ENCODE measurements at regions not wholly inside any gene's neighbourhood (a gene's known extent, or its start where the extent isn't known, plus 50 kb on each side); places are given as distances from the start of the nearest gene placed in this dataset.

DNA sequence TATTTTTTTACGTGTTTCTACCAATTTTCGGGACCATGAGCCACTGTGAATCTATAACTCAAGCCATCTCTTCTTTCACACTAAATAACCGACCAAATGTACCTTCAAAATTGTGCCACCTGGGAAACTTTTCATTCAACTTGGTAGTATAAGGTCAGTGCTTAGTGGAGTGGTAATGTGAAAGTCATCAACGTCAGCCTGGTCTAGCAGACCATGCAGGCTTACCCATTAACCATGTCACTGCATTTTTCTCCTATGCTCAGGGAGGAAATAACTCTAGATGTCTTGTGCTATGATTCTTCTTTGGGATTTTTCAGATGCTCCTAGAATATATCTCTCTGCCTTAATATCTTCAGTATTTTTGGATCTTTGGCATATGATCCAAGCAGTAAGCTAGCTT, 1075.4 kb upstream of the POT1 start:
- TF ChIP-seq, protein P1, sequence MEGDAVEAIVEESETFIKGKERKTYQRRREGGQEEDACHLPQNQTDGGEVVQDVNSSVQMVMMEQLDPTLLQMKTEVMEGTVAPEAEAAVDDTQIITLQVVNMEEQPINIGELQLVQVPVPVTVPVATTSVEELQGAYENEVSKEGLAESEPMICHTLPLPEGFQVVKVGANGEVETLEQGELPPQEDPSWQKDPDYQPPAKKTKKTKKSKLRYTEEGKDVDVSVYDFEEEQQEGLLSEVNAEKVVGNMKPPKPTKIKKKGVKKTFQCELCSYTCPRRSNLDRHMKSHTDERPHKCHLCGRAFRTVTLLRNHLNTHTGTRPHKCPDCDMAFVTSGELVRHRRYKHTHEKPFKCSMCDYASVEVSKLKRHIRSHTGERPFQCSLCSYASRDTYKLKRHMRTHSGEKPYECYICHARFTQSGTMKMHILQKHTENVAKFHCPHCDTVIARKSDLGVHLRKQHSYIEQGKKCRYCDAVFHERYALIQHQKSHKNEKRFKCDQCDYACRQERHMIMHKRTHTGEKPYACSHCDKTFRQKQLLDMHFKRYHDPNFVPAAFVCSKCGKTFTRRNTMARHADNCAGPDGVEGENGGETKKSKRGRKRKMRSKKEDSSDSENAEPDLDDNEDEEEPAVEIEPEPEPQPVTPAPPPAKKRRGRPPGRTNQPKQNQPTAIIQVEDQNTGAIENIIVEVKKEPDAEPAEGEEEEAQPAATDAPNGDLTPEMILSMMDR (IDR thresholded peaks at IDR 0.05): no peak
- TF ChIP-seq HOXA7 (CRISPR knock-in tag; IDR thresholded peaks at IDR 0.05) (no peak), PHF8 (IDR thresholded peaks at IDR 0.05; ENCODE audit: borderline replicate concordance, low read depth) (no peak), E2F6 (IDR thresholded peaks at IDR 0.05; ENCODE audit: borderline replicate concordance, low read depth) (no peak), ESRRA (IDR thresholded peaks at IDR 0.05; ENCODE audit: borderline replicate concordance, low read length) (no peak), SMC3 (IDR thresholded peaks at IDR 0.05) (no peak), RAD21 (conservative IDR thresholded peaks at IDR 0.05 in 1 of 2, IDR thresholded peaks at IDR 0.05 in 1 of 2) (no peak), EP300 (IDR thresholded peaks at IDR 0.05) (no peak)
